ENCODE measurements at regions not wholly inside any gene's neighbourhood (a gene's known extent, or its start where the extent isn't known, plus 50 kb on each side); places are given as distances from the start of the nearest gene placed in this dataset.

GRCh38 chr7:101746314-101746713 lies 71.1 kb upstream of the CUX1 start:
- Mint-ChIP-seq H3K27ac (no peak overlapping the region), H3K27me3 (ENCODE audit: insufficient read depth, low read depth) (no peaks in the 10 kb centered on the region), H3K4me3 (no peak overlapping the region), H3K9me3 (no peaks in the 10 kb centered on the region), H3K36me3 (no peaks in the 10 kb centered on the region), H3K4me1 (peaks cover 13% of the 10 kb centered on the region)
- Histone ChIP-seq H4K20me1 (ENCODE audit: low read depth) (no peaks in the 10 kb centered on the region), H3K4me2 (no peak overlapping the region), H3K79me2 (ENCODE audit: low read depth) (no peaks in the 10 kb centered on the region), H3K9me3 (ENCODE audit: low read depth) (no peaks in the 10 kb centered on the region), H3K36me3 (no peaks in the 10 kb centered on the region), H3K4me3 (no peak overlapping the region), H3K27ac (no peak overlapping the region), H3K27me3 (peaks cover 9% of the 10 kb centered on the region), H3F3A (ENCODE audit: low read depth) (peaks cover 11% of the 10 kb centered on the region), H3K4me1 (peaks cover 16% of the 10 kb centered on the region), H2AFZ (replicated peaks) (no peak overlapping the region), H3K9ac (no peak overlapping the region)
- no peak for TF ChIP-seq CTCF (IDR thresholded peaks at IDR 0.05)
- no peak for TF ChIP-seq EZH2 (IDR thresholded peaks at IDR 0.05)
- TF ChIP-seq EZH2phosphoT487 (IDR thresholded peaks at IDR 0.05): no peak
- DNase-seq (ENCODE audit: low spot score): no peak

GRCh38 chr7:101747053-101747878 lies 70.2 kb upstream of the CUX1 start:
- peaks cover 16% of the 10 kb centered on the region for H3K4me1 ChIP-seq

GRCh38 chr7:101747879-101748345 lies 69.5 kb upstream of the CUX1 start:
- H3K9me3 ChIP-seq (ENCODE audit: low read depth): no peaks in the 10 kb centered on the region
- peaks cover 3% of the 10 kb centered on the region for H3K27me3 ChIP-seq
- H3K36me3 Mint-ChIP-seq: no peaks in the 10 kb centered on the region
- H3K27ac ChIP-seq: no peak overlapping the region
- no peaks in the 10 kb centered on the region for H3K79me2 ChIP-seq (ENCODE audit: low read depth)
- no peak overlapping the region for H3K4me3 ChIP-seq
- H4K20me1 ChIP-seq (ENCODE audit: low read depth): no peaks in the 10 kb centered on the region
- no peak for TF ChIP-seq EZH2phosphoT487 (IDR thresholded peaks at IDR 0.05)
- no peak for TF ChIP-seq CTCF (IDR thresholded peaks at IDR 0.05)
- no peak for TF ChIP-seq EZH2 (IDR thresholded peaks at IDR 0.05)
- H3K9me3 Mint-ChIP-seq: no peaks in the 10 kb centered on the region
- H3K4me3 Mint-ChIP-seq: no peak overlapping the region
- H3K4me2 ChIP-seq: no peak overlapping the region
- no peak overlapping the region for H3K9ac ChIP-seq
- no peaks in the 10 kb centered on the region for H3K27me3 Mint-ChIP-seq (ENCODE audit: insufficient read depth, low read depth)
- DNase-seq (ENCODE audit: low spot score): no peak
- H3K4me1 Mint-ChIP-seq: peaks cover 9% of the 10 kb centered on the region
- H3F3A ChIP-seq (ENCODE audit: low read depth): peaks cover 11% of the 10 kb centered on the region
- no peaks in the 10 kb centered on the region for H3K36me3 ChIP-seq
- H3K4me1 ChIP-seq: peaks cover 16% of the 10 kb centered on the region
- H3K27ac Mint-ChIP-seq: no peak overlapping the region
- H2AFZ ChIP-seq (replicated peaks): no peak overlapping the region

More at GRCh38 chr7:101747053-101747878, 70.2 kb upstream of the CUX1 start:
- Mint-ChIP-seq H3K4me1 (peaks cover 12% of the 10 kb centered on the region), H3K36me3 (no peaks in the 10 kb centered on the region), H3K9me3 (no peaks in the 10 kb centered on the region), H3K27me3 (ENCODE audit: insufficient read depth, low read depth) (no peaks in the 10 kb centered on the region), H3K4me3 (peak overlapping the region; percentile 19), H3K27ac (no peak overlapping the region)
- Histone ChIP-seq H3K9ac (no peak overlapping the region), H3K27me3 (peaks cover 9% of the 10 kb centered on the region), H2AFZ (replicated peaks) (no peak overlapping the region), H3K27ac (no peak overlapping the region), H3K4me2 (no peak overlapping the region), H4K20me1 (ENCODE audit: low read depth) (no peaks in the 10 kb centered on the region), H3K4me3 (no peak overlapping the region), H3K36me3 (no peaks in the 10 kb centered on the region), H3F3A (ENCODE audit: low read depth) (peaks cover 11% of the 10 kb centered on the region), H3K9me3 (ENCODE audit: low read depth) (no peaks in the 10 kb centered on the region), H3K79me2 (ENCODE audit: low read depth) (no peaks in the 10 kb centered on the region)
- no peak for TF ChIP-seq CTCF (IDR thresholded peaks at IDR 0.05)
- no peak for TF ChIP-seq EZH2phosphoT487 (IDR thresholded peaks at IDR 0.05)
- TF ChIP-seq EZH2 (IDR thresholded peaks at IDR 0.05): no peak
- DNase-seq (ENCODE audit: low spot score): peak; percentile 36
